ENCODE measurements at regions not wholly inside any gene's neighbourhood (a gene's known extent, or its start where the extent isn't known, plus 50 kb on each side); places are given as distances from the start of the nearest gene placed in this dataset.

GRCh38 chr4:128384091-128384520 is 96.5 kb upstream of the PGRMC2 start:
- DNase-seq (ENCODE audit: extremely low spot score, unreplicated experiment) = no peak
- peak overlapping the region; percentile 95 for H3K27ac Mint-ChIP-seq (ENCODE audit: unreplicated experiment)
- no peak overlapping the region for H3K4me3 Mint-ChIP-seq (ENCODE audit: unreplicated experiment)
- H3K4me1 Mint-ChIP-seq (ENCODE audit: unreplicated experiment) = peaks cover 57% of the 10 kb centered on the region
- H3K36me3 Mint-ChIP-seq (ENCODE audit: unreplicated experiment) = no peaks in the 10 kb centered on the region
- no peaks in the 10 kb centered on the region for H3K27me3 Mint-ChIP-seq (ENCODE audit: unreplicated experiment)
- TF ChIP-seq CTCF (IDR thresholded peaks at IDR 0.05) = no peak
- H3K9me3 Mint-ChIP-seq (ENCODE audit: unreplicated experiment) = no peaks in the 10 kb centered on the region

GRCh38 chr4:128381748-128382559 is 94.3 kb upstream of the PGRMC2 start:
- H3K27ac Mint-ChIP-seq (ENCODE audit: unreplicated experiment) = no peak overlapping the region
- no peak for TF ChIP-seq CTCF (IDR thresholded peaks at IDR 0.05)
- DNase-seq (ENCODE audit: extremely low spot score, unreplicated experiment) = no peak
- peaks cover 40% of the 10 kb centered on the region for H3K4me1 Mint-ChIP-seq (ENCODE audit: unreplicated experiment)
- no peaks in the 10 kb centered on the region for H3K9me3 Mint-ChIP-seq (ENCODE audit: unreplicated experiment)
- H3K36me3 Mint-ChIP-seq (ENCODE audit: unreplicated experiment) = no peaks in the 10 kb centered on the region
- H3K4me3 Mint-ChIP-seq (ENCODE audit: unreplicated experiment) = no peak overlapping the region
- H3K27me3 Mint-ChIP-seq (ENCODE audit: unreplicated experiment) = no peaks in the 10 kb centered on the region

DNA sequence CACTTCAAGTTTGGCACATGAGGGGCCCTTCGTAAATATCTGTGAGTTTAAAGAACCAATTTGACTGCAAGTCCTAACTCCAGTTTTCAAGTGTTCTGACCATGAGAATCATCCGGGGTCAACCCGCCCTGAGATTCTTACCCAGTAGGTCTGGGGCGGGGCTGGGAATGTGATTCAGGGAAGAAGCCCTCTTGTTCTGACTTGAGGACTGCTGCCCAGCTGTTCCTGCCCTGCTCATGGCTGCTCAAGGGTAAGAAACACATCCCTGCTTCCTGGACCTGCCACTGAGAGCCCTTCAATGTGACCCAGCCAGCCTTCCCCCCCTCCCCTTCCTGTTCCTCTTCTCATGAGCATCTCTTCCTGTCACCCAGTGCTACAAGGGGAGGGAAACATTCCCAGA is 92.7 kb upstream of the PGRMC2 start:
- Mint-ChIP-seq H3K36me3 (ENCODE audit: unreplicated experiment) (peaks cover 2% of the 10 kb centered on the region), H3K27ac (ENCODE audit: unreplicated experiment) (no peak overlapping the region), H3K4me3 (ENCODE audit: unreplicated experiment) (no peak overlapping the region), H3K27me3 (ENCODE audit: unreplicated experiment) (no peaks in the 10 kb centered on the region), H3K4me1 (ENCODE audit: unreplicated experiment) (peaks cover 24% of the 10 kb centered on the region), H3K9me3 (ENCODE audit: unreplicated experiment) (peaks cover 7% of the 10 kb centered on the region)
- no peak for TF ChIP-seq CTCF (IDR thresholded peaks at IDR 0.05)
- DNase-seq (ENCODE audit: extremely low spot score, unreplicated experiment) = no peak

- Mint-ChIP-seq H3K4me3 (ENCODE audit: unreplicated experiment) (no peak overlapping the region), H3K9me3 (ENCODE audit: unreplicated experiment) (peaks cover 7% of the 10 kb centered on the region), H3K36me3 (ENCODE audit: unreplicated experiment) (peaks cover 2% of the 10 kb centered on the region), H3K27ac (ENCODE audit: unreplicated experiment) (no peak overlapping the region), H3K4me1 (ENCODE audit: unreplicated experiment) (peaks cover 19% of the 10 kb centered on the region), H3K27me3 (ENCODE audit: unreplicated experiment) (no peaks in the 10 kb centered on the region)
- TF ChIP-seq CTCF (IDR thresholded peaks at IDR 0.05) = peak; percentile 60
- DNase-seq (ENCODE audit: extremely low spot score, unreplicated experiment) = no peak
Observed at GRCh38 chr4:128379860-128380259, 92.2 kb upstream of the PGRMC2 start.

GRCh38 chr4:128378668-128379067 is 91.1 kb upstream of the PGRMC2 start:
- no peak overlapping the region for H3K27ac Mint-ChIP-seq (ENCODE audit: unreplicated experiment)
- no peak for TF ChIP-seq CTCF (IDR thresholded peaks at IDR 0.05)

More at GRCh38 chr4:128378668-128379067, 91.1 kb upstream of the PGRMC2 start:
- Mint-ChIP-seq H3K9me3 (ENCODE audit: unreplicated experiment) (peaks cover 7% of the 10 kb centered on the region), H3K27me3 (ENCODE audit: unreplicated experiment) (no peaks in the 10 kb centered on the region), H3K4me3 (ENCODE audit: unreplicated experiment) (no peak overlapping the region), H3K4me1 (ENCODE audit: unreplicated experiment) (peaks cover 8% of the 10 kb centered on the region), H3K36me3 (ENCODE audit: unreplicated experiment) (peaks cover 2% of the 10 kb centered on the region)
- DNase-seq (ENCODE audit: extremely low spot score, unreplicated experiment) = no peak
